Keratinocyte (primary cell): ENCODE measurements at regions not wholly inside any gene's neighbourhood (a gene's known extent, or its start where the extent isn't known, plus 50 kb on each side); places are given as distances from the start of the nearest gene placed in this dataset.

ENCODE experiments used
- DNase-seq: peaks from one replicate; pipeline ENCODE4 v3.0.0-alpha.2; 2011; ENCODE audit warnings: low read depth, missing footprints, low spot score
- FAIRE-seq: peaks from 2 replicates; lab custom pipeline; 2011; peaks lifted over from hg19 to GRCh38; lab: Jason Lieb, UNC
- H2AFZ ChIP-seq: 2 replicates; pipeline ENCODE4 v1.6.0; 2012; ENCODE audit warnings: low read length, control low read depth, inconsistent platforms; ENCODE audit not compliant: control insufficient read depth
- H3K27ac ChIP-seq: 2 replicates; pipeline ENCODE4 v1.5.1; 2011; ENCODE audit warnings: low read length; ENCODE audit not compliant: control insufficient read depth, insufficient read depth
- H3K27me3 ChIP-seq: 3 replicates; pipeline ENCODE4 v1.6.0; 2011; ENCODE audit warnings: low read length; ENCODE audit not compliant: control insufficient read depth, insufficient read depth; ENCODE audit errors: extremely low read depth
- H3K36me3 ChIP-seq, 2 experiments: 2 replicates in 1 of 2; 3 replicates in 1 of 2; pipeline ENCODE4 v1.5.1; 2011; ENCODE audit warnings: low read length in 2 of 2, mild to moderate bottlenecking in 1 of 2; ENCODE audit not compliant: control insufficient read depth in 2 of 2, insufficient read depth in 2 of 2; ENCODE audit errors: extremely low read depth in 1 of 2
- H3K4me1 ChIP-seq: 3 replicates; pipeline ENCODE4 v1.5.1; 2011; ENCODE audit warnings: low read length; ENCODE audit not compliant: control insufficient read depth, insufficient read depth; ENCODE audit errors: extremely low read depth
- H3K4me2 ChIP-seq: 3 replicates; pipeline ENCODE4 v1.6.0; 2011; ENCODE audit warnings: low read depth, low read length; ENCODE audit not compliant: control insufficient read depth, insufficient read depth; ENCODE audit errors: extremely low read depth
- H3K4me3 ChIP-seq, 3 experiments: fragments of 200-600 bp in 1 of 3; sonication (generic) in 1 of 3; 2 replicates in 2 of 3; 3 replicates in 1 of 3; pipeline ENCODE4 v1.5.1; 2011 to 2016; ENCODE audit warnings: low read length in 3 of 3, mild to moderate bottlenecking in 3 of 3, control low read depth in 2 of 3, inconsistent platforms in 1 of 3, low read depth in 1 of 3, mixed read lengths in 1 of 3, mixed run types in 1 of 3, moderate library complexity in 1 of 3; ENCODE audit not compliant: control insufficient read depth in 2 of 3, insufficient read depth in 2 of 3; ENCODE audit errors: extremely low read depth in 1 of 3
- H3K79me2 ChIP-seq: 2 replicates; pipeline ENCODE4 v1.6.0; 2012; ENCODE audit warnings: low read length; ENCODE audit not compliant: control insufficient read depth, insufficient read depth
- H3K9ac ChIP-seq: 3 replicates; pipeline ENCODE4 v1.6.0; 2011; ENCODE audit warnings: low read length; ENCODE audit not compliant: control insufficient read depth, insufficient read depth; ENCODE audit errors: extremely low read depth
- H3K9me1 ChIP-seq: 3 replicates; pipeline ENCODE4 v1.6.0; 2011; ENCODE audit warnings: low read length; ENCODE audit not compliant: control insufficient read depth, insufficient read depth; ENCODE audit errors: extremely low read depth
- H3K9me3 ChIP-seq: 2 replicates; pipeline ENCODE4 v1.5.1; 2012; ENCODE audit warnings: low read depth, low read length; ENCODE audit not compliant: control insufficient read depth
- H4K20me1 ChIP-seq: 3 replicates; pipeline ENCODE4 v1.6.0; 2011; ENCODE audit warnings: low read length; ENCODE audit not compliant: control insufficient read depth, insufficient read depth; ENCODE audit errors: extremely low read depth
- CTCF ChIP-seq, 3 experiments: IDR thresholded peaks in 1 of 3; conservative IDR thresholded peaks in 1 of 3; optimal IDR thresholded peaks in 1 of 3; 2 replicates in 2 of 3; 3 replicates in 1 of 3; pipeline versions ENCODE3 to v1.5.1; 2011; ENCODE audit warnings: low read length in 3 of 3, mild to moderate bottlenecking in 3 of 3, moderate library complexity in 2 of 3, control low read depth in 1 of 3, inconsistent platforms in 1 of 3; ENCODE audit not compliant: insufficient read depth in 2 of 3; ENCODE audit errors: extremely low read depth in 1 of 3
- EZH2 ChIP-seq: IDR thresholded peaks from one replicate; pipeline ENCODE4 v1.6.1; 2012; ENCODE audit warnings: inconsistent platforms, mild to moderate bottlenecking, low read length, moderate library complexity
- dilution Hi-C: fragments of 300-500 bp; cut with MboI; formaldehyde crosslinking; loops from one replicate; pipeline ENCODE4 v1.7.0; 2020; ENCODE audit warnings: low sequenced_read_pairs; ENCODE audit not compliant: extremely low pct_ligation_motif_present

GRCh38 chr2:58972737-58973136 lies 731.6 kb upstream of the FANCL start:
- H3K27ac ChIP-seq: no peak overlapping the region
- DNase-seq: no peak
- H4K20me1 ChIP-seq: no peaks in the 10 kb centered on the region
- dilution Hi-C loops: no loop called here
- H3K4me1 ChIP-seq: no peaks in the 10 kb centered on the region
- no peak overlapping the region for H2AFZ ChIP-seq
- H3K4me2 ChIP-seq: no peak overlapping the region
- no peaks in the 10 kb centered on the region for H3K36me3 ChIP-seq
- H3K9me3 ChIP-seq: no peaks in the 10 kb centered on the region
- H3K4me3 ChIP-seq: no peak overlapping the region
- TF ChIP-seq EZH2 (no peak), CTCF (optimal IDR thresholded peaks at IDR 0.05 in 1 of 3, IDR thresholded peaks at IDR 0.05 in 1 of 3, conservative IDR thresholded peaks at IDR 0.05 in 1 of 3; ENCODE audit: extremely low read depth in 1 of 3, insufficient read depth in 2 of 3, low read length in 3 of 3) (no peak)
- no peaks in the 10 kb centered on the region for H3K79me2 ChIP-seq
- H3K27me3 ChIP-seq: no peaks in the 10 kb centered on the region
- no peaks in the 10 kb centered on the region for H3K9me1 ChIP-seq
- no peak for FAIRE-seq
- no peak overlapping the region for H3K9ac ChIP-seq

- H3K27me3 ChIP-seq: no peaks in the 10 kb centered on the region
- H3K9me3 ChIP-seq: no peaks in the 10 kb centered on the region
- H3K4me2 ChIP-seq: no peak overlapping the region
- no peak overlapping the region for H3K9ac ChIP-seq
- no peaks in the 10 kb centered on the region for H4K20me1 ChIP-seq
- no peaks in the 10 kb centered on the region for H3K79me2 ChIP-seq
- H3K9me1 ChIP-seq: no peaks in the 10 kb centered on the region
- H2AFZ ChIP-seq: no peak overlapping the region
- FAIRE-seq (no peak), DNase-seq (no peak)
- H3K27ac ChIP-seq: no peak overlapping the region
- no peak overlapping the region for H3K4me3 ChIP-seq
- dilution Hi-C loops: no loop called here
- TF ChIP-seq EZH2 (no peak), CTCF (optimal IDR thresholded peaks at IDR 0.05 in 1 of 3, IDR thresholded peaks at IDR 0.05 in 1 of 3, conservative IDR thresholded peaks at IDR 0.05 in 1 of 3; ENCODE audit: extremely low read depth in 1 of 3, insufficient read depth in 2 of 3, low read length in 3 of 3) (no peak)
- no peaks in the 10 kb centered on the region for H3K36me3 ChIP-seq
- H3K4me1 ChIP-seq: no peaks in the 10 kb centered on the region
Observed at GRCh38 chr2:58971511-58972360, 730.6 kb upstream of the FANCL start.
